ENCODE measurements at regions not wholly inside any gene's neighbourhood (a gene's known extent, or its start where the extent isn't known, plus 50 kb on each side); places are given as distances from the start of the nearest gene placed in this dataset.

DNA sequence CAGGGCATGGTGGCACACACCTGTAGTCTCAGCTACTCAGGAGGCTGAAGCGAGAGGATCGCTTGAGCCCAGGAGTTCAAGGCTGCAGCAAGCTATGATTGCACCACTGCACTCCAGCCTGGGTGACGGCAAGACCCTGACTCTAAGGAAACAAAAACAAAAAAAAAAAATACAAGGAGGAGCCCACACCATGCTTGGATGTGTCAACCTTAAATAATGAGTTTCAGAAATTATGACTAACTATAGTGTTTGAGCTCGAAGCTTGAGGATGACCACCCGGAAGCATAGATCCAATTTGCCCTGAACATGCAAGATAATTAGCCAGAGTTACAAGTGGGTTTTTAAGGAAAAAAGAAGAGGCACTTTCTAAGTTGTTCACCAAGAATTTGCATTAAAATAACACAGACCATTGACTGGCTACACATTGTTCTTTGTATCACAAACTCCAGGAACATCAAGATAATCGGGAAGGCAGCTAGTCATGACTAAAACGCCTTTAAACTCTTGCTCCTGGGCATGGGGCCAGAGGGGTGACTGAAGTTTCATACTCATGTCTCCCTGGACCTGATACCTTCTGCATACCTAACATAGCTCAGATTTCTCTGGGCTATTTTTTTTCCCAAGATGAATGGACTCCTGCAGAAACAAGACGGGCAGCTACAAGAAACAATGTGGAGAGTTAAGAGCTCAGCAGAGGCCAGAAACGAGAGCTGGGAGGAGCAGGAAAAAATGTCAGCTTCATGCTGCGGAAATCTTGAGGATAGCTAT lies 289.6 kb downstream of the PREX1 start:
- Histone ChIP-seq H3K4me3 (replicated peaks in 1 of 3; ENCODE audit: insufficient read depth in 1 of 3, low read depth in 2 of 3, low read length in 3 of 3) (no peak overlapping the region), H3K4me1 (ENCODE audit: insufficient read depth, low read length) (peaks cover 13% of the 10 kb centered on the region; the same call in 1 of the 2 replicates), H3K9ac (ENCODE audit: insufficient read depth, low read depth, low read length) (no peak overlapping the region), H3K4me2 (ENCODE audit: low read depth, low read length) (no peak overlapping the region), H3K9me3 (ENCODE audit: low read length) (no peaks in the 10 kb centered on the region), H3K27ac (ENCODE audit: extremely low read length, insufficient read depth, low read length) (no peak overlapping the region), H3K36me3 (replicated peaks in 1 of 2; ENCODE audit: control insufficient read depth in 1 of 2, insufficient read depth in 2 of 2, low read length in 2 of 2) (no peaks in the 10 kb centered on the region), H4K20me1 (ENCODE audit: insufficient read depth, low read length) (no peaks in the 10 kb centered on the region), H3K27me3 (ENCODE audit: control insufficient read depth in 1 of 2, insufficient read depth in 2 of 2, low read length in 2 of 2) (peaks cover 0 to 10% of the 10 kb centered on the region in 2 experiments; a peak in 2 of 5 replicates), H2AFZ (ENCODE audit: low read length) (no peak overlapping the region), H3K79me2 (ENCODE audit: insufficient read depth, low read length) (no peaks in the 10 kb centered on the region)
- POLR2A ChIA-PET, result no interaction called here
- FAIRE-seq, result no peak
- in situ Hi-C loops (cut with HindIII; ENCODE audit: extremely low pct_ligation_motif_present, low pct_unique_long_range_greater_than_20kb), result no loop called here
- BruUV-seq (replicated peaks), result no TSS peak
- CTCF ChIA-PET (ENCODE audit: low intra/inter-chr PET ratio, low total read pairs), result no interaction called here
- peak; percentile 37 for DNase-seq (ENCODE audit: low spot score)
- ATAC-seq, result no peak
- WGBS (ENCODE audit: low lambda C conversion rate), result 13% methylated on average over 10 of the region's 10 CpGs
- intact Hi-C loops (cut with micrococcal nuclease; ENCODE audit: unreplicated experiment), result no loop called here
- no peak for TF ChIP-seq TERF1 (CRISPR knock-in tag; IDR thresholded peaks at IDR 0.05)
- TF ChIP-seq DBP (CRISPR knock-in tag; IDR thresholded peaks at IDR 0.05; ENCODE audit: not compliant biosample characterization), result no peak
- no peak for TF ChIP-seq ZFP41 (CRISPR knock-in tag; IDR thresholded peaks at IDR 0.05; ENCODE audit: borderline replicate concordance)
- no peak for TF ChIP-seq MAFG (CRISPR knock-in tag; IDR thresholded peaks at IDR 0.05)
- TF ChIP-seq FOXP4 (CRISPR knock-in tag; IDR thresholded peaks at IDR 0.05), result no peak
- TF ChIP-seq ZFP1 (CRISPR knock-in tag; IDR thresholded peaks at IDR 0.05), result no peak
- TF ChIP-seq NFE2L1 (CRISPR knock-in tag; IDR thresholded peaks at IDR 0.05; ENCODE audit: borderline replicate concordance), result no peak
- no peak for TF ChIP-seq ZNF138 (CRISPR knock-in tag; IDR thresholded peaks at IDR 0.05; ENCODE audit: low read depth)
- no peak for TF ChIP-seq ZBTB7A (CRISPR knock-in tag; IDR thresholded peaks at IDR 0.05)
- no peak for TF ChIP-seq NBN (conservative IDR thresholded peaks at IDR 0.05)
- no peak for TF ChIP-seq TAF15 (IDR thresholded peaks at IDR 0.05; ENCODE audit: low read depth, low read length, poor library complexity, severe bottlenecking)
- TF ChIP-seq, protein P1, sequence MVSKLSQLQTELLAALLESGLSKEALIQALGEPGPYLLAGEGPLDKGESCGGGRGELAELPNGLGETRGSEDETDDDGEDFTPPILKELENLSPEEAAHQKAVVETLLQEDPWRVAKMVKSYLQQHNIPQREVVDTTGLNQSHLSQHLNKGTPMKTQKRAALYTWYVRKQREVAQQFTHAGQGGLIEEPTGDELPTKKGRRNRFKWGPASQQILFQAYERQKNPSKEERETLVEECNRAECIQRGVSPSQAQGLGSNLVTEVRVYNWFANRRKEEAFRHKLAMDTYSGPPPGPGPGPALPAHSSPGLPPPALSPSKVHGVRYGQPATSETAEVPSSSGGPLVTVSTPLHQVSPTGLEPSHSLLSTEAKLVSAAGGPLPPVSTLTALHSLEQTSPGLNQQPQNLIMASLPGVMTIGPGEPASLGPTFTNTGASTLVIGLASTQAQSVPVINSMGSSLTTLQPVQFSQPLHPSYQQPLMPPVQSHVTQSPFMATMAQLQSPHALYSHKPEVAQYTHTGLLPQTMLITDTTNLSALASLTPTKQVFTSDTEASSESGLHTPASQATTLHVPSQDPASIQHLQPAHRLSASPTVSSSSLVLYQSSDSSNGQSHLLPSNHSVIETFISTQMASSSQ (IDR thresholded peaks at IDR 0.05; ENCODE audit: low read depth), result no peak
- TF ChIP-seq, protein P1 (CRISPR knock-in tag; IDR thresholded peaks at IDR 0.05; ENCODE audit: borderline replicate concordance), result no peak
- TF ChIP-seq NRL (CRISPR knock-in tag; IDR thresholded peaks at IDR 0.05; ENCODE audit: borderline replicate concordance), result no peak
- TF ChIP-seq ZNF747 (CRISPR knock-in tag; IDR thresholded peaks at IDR 0.05; ENCODE audit: borderline replicate concordance), result no peak
- TF ChIP-seq ZNF550 (CRISPR knock-in tag; IDR thresholded peaks at IDR 0.05; ENCODE audit: borderline replicate concordance), result no peak
- TF ChIP-seq ZNF30 (CRISPR knock-in tag; IDR thresholded peaks at IDR 0.05), result no peak
